PC-9 (cell line): ENCODE measurements at regions not wholly inside any gene's neighbourhood (a gene's known extent, or its start where the extent isn't known, plus 50 kb on each side); places are given as distances from the start of the nearest gene placed in this dataset.

Experiments
- EZH2 ChIP-seq: fragments of 200-600 bp; sonication (generic); IDR thresholded peaks from 2 replicates; pipeline ENCODE4 v1.8.0; 2017; ENCODE audit warnings: antibody characterized with exemption, low read depth
- TF ChIP-seq, protein P1 (sequence below): fragments of 200-600 bp; sonication (generic); conservative IDR thresholded peaks from 2 replicates; pipeline ENCODE4 v1.6.1; 2017; ENCODE audit warnings: mixed run types, antibody characterized with exemption, mild to moderate bottlenecking, moderate library complexity

DNA sequence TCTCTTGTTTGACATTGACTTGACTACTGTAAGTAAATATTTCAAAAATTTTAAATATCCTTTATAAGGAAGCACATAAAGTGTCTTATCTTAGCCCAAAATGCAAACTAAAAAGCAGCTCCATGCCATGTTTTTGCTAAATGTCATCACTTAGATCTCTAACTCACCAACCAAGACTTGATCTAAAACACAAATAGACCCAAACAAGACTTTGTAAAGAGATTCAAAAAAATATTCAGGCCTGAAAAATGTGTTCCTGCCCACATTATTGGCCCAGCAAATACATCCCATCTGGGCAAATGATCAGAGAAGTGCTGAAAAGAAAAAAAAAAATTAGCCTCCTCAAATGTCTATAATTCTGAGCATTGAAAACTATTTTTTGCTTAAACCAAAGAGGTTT, 187.6 kb downstream of the MREG start:
- TF ChIP-seq, protein P1, sequence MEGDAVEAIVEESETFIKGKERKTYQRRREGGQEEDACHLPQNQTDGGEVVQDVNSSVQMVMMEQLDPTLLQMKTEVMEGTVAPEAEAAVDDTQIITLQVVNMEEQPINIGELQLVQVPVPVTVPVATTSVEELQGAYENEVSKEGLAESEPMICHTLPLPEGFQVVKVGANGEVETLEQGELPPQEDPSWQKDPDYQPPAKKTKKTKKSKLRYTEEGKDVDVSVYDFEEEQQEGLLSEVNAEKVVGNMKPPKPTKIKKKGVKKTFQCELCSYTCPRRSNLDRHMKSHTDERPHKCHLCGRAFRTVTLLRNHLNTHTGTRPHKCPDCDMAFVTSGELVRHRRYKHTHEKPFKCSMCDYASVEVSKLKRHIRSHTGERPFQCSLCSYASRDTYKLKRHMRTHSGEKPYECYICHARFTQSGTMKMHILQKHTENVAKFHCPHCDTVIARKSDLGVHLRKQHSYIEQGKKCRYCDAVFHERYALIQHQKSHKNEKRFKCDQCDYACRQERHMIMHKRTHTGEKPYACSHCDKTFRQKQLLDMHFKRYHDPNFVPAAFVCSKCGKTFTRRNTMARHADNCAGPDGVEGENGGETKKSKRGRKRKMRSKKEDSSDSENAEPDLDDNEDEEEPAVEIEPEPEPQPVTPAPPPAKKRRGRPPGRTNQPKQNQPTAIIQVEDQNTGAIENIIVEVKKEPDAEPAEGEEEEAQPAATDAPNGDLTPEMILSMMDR, result no peak
- no peak for TF ChIP-seq EZH2
